GM18519 (cell line): ENCODE measurements at regions not wholly inside any gene's neighbourhood (a gene's known extent, or its start where the extent isn't known, plus 50 kb on each side); places are given as distances from the start of the nearest gene placed in this dataset.

Experiments used
- ATAC-seq: cut with Tn5 transposase; IDR thresholded peaks from one replicate; pipeline ENCODE4 v1.9.1; 2021; ENCODE audit warnings: mild to moderate bottlenecking, moderate library complexity; ENCODE audit not compliant: unreplicated experiment, low FRiP score

DNA sequence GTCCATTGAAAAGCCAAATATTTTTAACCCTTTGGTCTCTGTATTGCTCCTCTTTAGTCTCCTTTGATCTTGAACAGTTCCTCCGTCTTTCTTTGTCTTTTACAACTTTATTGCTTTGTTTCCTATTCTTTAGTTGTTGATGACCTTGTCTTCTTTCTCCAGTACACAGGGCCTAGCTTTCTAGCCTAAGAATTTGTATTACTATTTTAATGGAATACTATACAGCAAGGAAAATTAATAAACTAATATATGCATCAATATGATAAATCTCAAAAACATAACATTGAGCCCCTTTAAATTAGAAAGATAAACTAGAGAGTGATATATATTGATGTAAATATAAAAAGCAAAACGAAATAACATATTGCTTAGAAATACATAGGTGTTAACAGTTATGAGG lies 88.7 kb downstream of the NR1D2 start:
- no peak for ATAC-seq

DNA sequence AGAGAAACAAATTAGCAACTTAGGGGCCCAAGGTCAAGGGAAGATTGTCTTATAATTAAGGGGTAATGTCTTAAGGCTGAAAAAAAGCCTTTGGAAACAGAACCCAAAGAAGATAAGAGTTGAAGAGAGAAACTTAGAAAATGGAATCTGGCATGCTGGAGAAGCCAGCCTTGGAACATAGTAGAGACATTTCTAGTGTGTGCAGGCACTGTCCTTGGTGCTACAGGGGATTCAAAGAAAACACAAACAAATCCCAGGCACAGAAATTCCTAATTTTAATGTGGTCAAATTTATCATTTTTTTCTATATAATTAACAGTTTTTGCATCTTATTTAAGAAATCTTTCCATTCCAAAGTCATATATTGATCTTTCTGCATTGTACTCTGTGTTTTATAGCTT lies 89.4 kb downstream of the NR1D2 start:
- ATAC-seq = no peak

DNA sequence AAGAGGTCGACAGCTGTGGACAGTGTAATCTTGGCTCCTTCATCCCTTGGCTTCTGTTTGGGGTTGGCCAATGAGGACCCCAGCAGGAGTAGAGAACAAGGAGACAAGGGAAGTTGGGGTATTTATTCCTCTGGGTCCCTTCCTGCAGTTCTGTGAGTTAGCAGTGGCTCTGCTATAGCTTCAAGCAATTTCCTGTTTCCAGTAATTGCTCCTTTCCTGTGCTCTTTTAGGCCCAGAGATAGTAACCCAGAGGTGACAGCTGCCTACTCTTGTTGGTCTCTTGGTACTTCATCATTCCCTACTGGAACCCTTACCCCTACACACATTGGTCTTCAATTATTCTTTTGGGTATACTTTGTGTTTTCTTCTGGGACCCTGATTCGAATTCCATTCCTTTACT lies 92.9 kb downstream of the NR1D2 start:
- ATAC-seq = no peak

DNA sequence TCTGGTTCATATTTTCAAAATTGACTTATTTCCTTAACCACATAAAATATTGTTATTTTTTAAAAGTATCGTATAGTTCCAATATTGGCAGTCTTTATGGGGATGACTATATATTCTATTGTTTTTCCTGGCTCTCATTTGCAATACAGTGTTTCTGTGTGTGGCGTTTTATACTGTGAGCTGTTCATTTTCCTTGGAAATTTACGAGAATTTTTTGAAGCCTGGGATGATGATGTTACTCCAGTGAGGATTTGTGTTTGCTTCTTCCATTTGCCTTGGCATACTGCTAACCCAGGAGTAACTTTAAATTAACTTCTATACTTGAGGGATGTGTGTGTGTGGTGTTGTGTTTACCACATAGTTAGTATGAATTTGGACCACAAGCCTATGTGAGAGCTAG lies 95.2 kb downstream of the NR1D2 start:
- ATAC-seq = no peak

DNA sequence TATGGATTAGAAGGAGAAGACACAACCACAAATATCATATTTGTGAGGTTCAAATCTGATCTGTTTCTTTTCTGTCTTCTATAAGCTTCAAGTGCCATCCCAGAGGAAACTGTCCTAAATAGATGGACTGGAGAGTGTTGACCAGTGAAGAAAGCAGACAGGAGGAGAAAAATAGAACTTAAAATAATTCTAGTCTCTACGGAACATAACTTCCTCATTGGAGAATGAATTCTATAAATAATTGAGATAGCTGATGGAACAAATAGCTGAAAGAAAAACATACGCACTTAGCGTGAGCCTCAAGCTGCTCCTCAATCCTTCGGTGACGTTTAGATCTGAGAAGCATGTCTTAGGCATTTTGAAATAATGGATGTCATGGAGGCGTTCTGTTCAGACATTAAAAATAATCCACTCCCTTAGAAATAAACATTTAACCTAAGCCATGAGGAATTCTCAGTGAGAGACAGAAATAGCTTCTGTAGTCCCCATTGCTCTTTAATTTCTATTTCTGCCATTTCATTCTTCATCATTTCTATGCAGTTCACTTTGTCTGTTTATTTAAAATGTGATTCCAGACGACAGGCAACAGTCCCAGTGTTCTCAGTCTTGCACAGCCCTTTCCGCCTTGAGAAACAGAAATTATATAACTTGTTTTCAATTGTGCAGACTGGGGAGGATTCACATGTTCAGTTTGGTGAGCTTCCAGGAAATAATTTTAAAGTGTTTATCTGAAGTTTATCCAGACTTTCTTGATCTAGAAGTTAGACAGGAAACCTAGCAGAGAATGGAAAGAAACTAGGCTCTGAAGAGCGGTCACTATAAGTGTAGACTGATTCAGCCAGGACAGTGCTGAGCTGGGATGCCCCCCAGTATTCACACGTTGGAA lies 97.3 kb downstream of the NR1D2 start:
- ATAC-seq = no peak

DNA sequence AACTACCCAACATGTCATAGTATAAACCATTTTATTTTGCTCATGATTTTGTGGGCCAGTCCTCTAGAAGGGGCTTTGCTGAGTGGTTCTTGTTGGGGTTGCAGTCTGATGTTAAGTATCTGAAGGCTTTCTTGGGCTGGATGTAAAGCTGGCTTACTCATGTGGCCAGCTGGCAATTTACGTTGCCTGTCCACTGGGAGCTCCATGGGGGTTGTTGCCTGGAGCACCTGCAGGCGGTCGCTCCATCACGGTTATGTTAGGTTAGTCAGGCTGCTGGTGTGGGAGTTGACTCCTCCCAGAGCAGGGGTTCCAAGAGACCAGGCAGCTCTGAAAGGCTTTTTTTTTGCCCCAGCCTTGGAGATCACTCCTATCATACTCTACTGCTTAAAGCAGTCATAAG lies 98.1 kb downstream of the NR1D2 start:
- ATAC-seq = no peak

DNA sequence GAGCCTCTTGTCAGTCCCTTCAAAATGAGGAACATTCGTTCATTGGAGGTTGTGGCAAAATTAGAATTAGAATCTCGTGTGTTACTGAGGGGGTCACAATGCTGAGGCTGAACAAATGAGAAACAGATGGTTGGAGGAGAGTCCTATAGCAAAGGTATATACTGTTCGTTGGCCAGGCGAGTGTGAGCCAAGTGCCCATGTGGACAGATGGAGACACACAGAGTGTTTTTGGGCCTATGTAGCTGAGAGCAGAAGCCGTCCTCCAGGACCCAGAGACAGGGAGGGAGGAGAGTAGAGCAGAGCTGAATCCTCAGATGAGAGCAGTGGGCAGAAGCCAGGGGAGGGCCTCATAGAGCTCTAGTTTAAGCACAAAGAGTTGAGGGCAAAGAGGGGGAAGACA lies 98.9 kb downstream of the NR1D2 start:
- no peak for ATAC-seq

DNA sequence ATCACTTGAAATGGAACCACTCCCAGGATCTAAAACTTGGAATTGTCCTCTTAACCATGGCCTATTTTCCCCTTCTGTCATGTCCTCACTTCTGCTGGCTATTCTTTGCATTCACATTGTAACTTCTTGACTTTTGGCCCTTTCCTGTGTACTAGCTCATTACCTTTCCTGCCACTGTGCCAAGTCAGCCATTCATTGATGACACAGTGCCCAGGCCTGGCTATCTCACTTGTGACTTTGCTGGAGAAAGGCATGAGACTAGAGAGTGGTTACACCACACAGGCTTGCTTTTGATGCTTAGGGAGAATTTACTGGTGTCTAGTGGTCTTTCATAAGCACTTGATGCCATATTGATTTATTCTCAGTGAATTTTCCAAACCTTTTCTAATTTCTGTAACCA lies 101.1 kb downstream of the NR1D2 start:
- ATAC-seq = no peak

DNA sequence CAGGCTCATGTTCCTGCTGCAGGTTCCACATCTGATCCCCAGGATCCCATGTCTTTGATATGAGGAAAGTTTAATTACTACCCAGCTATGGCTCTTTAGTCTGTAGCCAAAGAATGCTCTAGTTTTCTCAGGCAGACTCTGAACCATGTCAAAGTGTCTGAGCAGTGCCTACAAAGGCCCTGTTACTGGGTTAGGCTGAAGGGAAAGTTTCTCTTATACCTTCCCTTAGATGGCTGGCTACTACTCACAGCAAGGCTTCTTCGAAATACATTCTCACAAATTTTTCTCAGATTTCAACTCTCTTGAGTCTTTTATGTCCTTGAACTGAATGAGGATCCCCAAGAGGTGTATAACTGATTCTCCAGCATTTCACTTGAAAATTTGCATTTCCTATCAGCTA lies 102.4 kb downstream of the NR1D2 start:
- ATAC-seq = peak; percentile 27

DNA sequence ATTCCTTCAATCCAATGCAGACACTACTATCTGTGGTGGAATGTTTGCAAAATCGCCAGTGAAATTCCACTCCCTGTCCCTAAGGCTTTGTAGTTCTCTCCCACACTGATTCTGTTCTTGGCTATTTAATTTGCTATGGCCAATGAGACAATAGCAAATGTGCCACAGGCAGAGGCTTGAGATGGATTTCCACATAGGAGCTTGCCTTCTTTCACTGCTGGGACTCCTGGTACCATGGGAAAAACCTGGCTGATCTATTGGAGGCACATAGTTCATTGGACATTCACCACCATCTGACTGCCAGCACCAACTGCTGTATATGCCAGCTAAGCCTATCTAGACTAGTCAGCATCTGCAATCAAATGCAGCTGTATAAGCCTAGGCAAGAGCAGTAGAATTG lies 103.8 kb downstream of the NR1D2 start:
- no peak for ATAC-seq

DNA sequence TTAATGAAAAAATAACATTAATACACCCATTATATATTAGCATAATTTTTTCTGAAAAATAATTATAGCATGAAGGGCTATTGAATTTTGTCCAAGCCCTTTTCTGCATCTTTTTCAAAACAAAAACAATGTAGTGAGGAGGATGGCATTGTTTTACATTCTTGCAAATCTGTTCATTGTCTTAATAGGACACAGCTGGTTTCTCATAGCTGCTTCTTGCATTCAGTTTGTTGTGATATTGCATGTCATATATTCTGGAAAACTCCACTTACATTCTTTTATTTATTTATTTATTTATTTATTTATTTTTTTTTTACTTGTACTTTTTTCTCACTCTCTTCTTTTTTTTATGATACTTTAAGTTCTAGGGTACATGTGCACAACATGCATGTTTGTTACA lies 107.4 kb downstream of the NR1D2 start:
- no peak for ATAC-seq

DNA sequence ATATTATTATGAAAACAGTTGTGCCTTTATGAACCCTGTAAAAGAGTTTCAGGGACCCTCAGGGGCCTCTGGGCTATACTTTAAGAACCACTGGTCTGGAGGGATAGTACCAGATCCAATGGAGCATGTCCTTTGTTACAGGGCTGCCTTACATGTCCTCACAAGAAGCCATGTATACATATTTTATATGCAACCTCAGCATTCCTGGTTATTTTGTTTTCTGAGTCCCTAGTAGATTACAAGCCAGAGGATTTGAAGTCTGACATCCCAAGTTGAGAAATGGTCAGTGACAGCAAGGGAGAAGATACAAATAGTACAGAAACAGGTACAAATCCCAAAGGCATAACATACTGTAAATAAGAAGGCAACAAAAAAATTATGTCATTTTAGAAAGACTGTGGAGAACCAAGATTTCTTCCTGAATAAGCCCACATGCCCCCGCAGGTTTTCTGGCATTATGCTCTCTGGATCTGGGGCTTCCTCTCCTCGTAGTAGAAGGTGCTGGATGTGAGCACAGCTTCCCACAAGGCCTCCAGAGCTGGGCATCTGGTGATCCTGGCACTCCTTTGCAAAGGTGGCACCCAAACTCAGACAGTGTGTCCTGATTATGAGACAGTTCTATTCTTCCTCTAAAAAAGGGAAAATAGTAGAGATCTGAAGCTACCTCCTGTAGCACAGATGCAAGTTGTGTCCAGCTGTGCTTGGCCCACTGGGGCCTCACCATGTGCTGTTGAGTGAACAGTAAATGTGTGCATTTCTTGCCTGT lies 114.0 kb downstream of the NR1D2 start:
- ATAC-seq = no peak

DNA sequence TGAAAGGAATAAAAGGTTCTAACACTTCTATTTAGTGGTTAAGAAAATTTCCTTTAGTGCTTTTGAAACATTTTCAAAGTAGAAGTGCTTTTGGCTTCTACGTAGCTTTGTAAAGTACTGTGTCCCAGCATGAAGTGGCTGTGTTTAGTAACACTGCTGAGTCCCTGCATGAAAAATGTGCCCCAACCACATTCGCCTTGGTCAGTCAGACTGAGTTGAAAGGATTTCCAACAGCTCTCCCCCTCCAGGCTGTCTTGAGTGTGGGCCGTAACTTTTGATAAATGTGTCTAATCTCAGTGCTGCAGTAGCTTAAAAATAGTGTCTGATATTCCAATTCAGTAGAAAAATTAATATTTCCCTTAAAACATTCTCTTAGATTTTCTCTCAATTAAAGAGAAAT lies 115.0 kb downstream of the NR1D2 start:
- ATAC-seq = no peak

DNA sequence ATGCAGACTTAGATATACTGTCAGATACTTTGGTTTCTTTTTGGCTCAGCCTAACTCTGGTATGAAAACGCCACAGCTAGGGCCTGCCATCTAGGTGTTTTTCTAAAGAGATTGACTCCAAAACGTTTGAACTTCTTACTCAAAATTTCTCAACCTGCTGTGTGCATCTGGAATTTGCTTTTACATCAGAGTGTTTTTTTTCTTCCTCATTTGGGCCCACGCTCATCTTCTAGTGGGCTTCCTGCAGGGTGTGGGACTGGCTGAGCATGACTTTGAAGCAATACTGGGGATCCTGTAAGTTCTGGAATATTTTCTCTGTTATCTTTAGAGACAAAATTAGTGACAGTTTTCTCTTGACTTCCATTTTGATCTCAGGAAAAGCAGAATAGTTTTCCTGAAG lies 117.8 kb downstream of the NR1D2 start:
- no peak for ATAC-seq
